ENCODE measurements at regions not wholly inside any gene's neighbourhood (a gene's known extent, or its start where the extent isn't known, plus 50 kb on each side); places are given as distances from the start of the nearest gene placed in this dataset.

DNA sequence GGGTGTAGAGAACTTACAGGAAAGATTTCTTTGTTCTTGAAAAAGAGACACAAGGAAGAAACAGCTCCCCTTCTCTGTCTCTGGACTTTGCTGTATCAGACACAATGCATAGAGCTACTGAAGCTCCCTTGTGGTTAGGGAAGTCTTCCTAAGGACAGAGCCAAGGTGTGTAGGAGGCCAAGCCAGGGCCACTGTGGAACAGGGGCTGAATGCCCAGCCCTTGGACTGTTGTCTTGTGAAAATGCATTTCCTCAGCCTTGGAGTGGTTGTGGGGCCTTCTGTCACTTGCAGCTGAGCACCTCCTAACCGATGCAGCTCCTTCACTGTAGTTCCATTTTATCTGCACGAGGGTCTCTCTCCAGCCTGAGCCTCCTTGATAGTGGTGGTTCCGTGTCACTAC is 353.4 kb downstream of the CCSER2 start (continued):
- TF ChIP-seq REST (tag by site-specific recombination; IDR thresholded peaks at IDR 0.05), result no peak
- no peak for TF ChIP-seq ZNF302 (tag by site-specific recombination; IDR thresholded peaks at IDR 0.05; ENCODE audit: low read depth)
- TF ChIP-seq ZSCAN5A (tag by site-specific recombination; IDR thresholded peaks at IDR 0.05), result no peak
- no peak for TF ChIP-seq FEZF1 (tag by site-specific recombination; IDR thresholded peaks at IDR 0.05)
- TF ChIP-seq MZF1 (tag by site-specific recombination; IDR thresholded peaks at IDR 0.05; ENCODE audit: borderline replicate concordance), result no peak
- no peak for TF ChIP-seq ZNF202 (tag by site-specific recombination; IDR thresholded peaks at IDR 0.05; ENCODE audit: borderline replicate concordance)
- TF ChIP-seq, protein P1, sequence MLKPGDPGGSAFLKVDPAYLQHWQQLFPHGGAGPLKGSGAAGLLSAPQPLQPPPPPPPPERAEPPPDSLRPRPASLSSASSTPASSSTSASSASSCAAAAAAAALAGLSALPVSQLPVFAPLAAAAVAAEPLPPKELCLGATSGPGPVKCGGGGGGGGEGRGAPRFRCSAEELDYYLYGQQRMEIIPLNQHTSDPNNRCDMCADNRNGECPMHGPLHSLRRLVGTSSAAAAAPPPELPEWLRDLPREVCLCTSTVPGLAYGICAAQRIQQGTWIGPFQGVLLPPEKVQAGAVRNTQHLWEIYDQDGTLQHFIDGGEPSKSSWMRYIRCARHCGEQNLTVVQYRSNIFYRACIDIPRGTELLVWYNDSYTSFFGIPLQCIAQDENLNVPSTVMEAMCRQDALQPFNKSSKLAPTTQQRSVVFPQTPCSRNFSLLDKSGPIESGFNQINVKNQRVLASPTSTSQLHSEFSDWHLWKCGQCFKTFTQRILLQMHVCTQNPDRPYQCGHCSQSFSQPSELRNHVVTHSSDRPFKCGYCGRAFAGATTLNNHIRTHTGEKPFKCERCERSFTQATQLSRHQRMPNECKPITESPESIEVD (tag by site-specific recombination; IDR thresholded peaks at IDR 0.05), result no peak

GRCh38 chr10:84683550-84683949 is 355.2 kb downstream of the CCSER2 start:
- Histone ChIP-seq H3K4me3 (ENCODE audit: low read depth, low read length) (no peak overlapping the region), H3K4me1 (ENCODE audit: control insufficient read depth, insufficient read depth, low read length) (no peaks in the 10 kb centered on the region), H3K9me3 (ENCODE audit: control insufficient read depth, insufficient read depth, low read depth, low read length) (no peaks in the 10 kb centered on the region), H3K36me3 (ENCODE audit: control insufficient read depth in 2 of 2, insufficient read depth in 1 of 2, low read length in 2 of 2) (no peaks in the 10 kb centered on the region), H3K27ac (ENCODE audit: extremely low read depth, low read depth, low read length) (no peak overlapping the region)
- TF ChIP-seq, protein P2, sequence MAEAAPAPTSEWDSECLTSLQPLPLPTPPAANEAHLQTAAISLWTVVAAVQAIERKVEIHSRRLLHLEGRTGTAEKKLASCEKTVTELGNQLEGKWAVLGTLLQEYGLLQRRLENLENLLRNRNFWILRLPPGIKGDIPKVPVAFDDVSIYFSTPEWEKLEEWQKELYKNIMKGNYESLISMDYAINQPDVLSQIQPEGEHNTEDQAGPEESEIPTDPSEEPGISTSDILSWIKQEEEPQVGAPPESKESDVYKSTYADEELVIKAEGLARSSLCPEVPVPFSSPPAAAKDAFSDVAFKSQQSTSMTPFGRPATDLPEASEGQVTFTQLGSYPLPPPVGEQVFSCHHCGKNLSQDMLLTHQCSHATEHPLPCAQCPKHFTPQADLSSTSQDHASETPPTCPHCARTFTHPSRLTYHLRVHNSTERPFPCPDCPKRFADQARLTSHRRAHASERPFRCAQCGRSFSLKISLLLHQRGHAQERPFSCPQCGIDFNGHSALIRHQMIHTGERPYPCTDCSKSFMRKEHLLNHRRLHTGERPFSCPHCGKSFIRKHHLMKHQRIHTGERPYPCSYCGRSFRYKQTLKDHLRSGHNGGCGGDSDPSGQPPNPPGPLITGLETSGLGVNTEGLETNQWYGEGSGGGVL (tag by site-specific recombination; IDR thresholded peaks at IDR 0.05), result no peak
- TF ChIP-seq BCL11B (tag by site-specific recombination; IDR thresholded peaks at IDR 0.05; ENCODE audit: low read depth) (no peak), ZNF449 (tag by site-specific recombination; IDR thresholded peaks at IDR 0.05) (no peak), ZNF416 (tag by site-specific recombination; IDR thresholded peaks at IDR 0.05) (no peak)
- ChIA-PET POLR2A (no interaction called here), CTCF (no interaction called here)

DNA sequence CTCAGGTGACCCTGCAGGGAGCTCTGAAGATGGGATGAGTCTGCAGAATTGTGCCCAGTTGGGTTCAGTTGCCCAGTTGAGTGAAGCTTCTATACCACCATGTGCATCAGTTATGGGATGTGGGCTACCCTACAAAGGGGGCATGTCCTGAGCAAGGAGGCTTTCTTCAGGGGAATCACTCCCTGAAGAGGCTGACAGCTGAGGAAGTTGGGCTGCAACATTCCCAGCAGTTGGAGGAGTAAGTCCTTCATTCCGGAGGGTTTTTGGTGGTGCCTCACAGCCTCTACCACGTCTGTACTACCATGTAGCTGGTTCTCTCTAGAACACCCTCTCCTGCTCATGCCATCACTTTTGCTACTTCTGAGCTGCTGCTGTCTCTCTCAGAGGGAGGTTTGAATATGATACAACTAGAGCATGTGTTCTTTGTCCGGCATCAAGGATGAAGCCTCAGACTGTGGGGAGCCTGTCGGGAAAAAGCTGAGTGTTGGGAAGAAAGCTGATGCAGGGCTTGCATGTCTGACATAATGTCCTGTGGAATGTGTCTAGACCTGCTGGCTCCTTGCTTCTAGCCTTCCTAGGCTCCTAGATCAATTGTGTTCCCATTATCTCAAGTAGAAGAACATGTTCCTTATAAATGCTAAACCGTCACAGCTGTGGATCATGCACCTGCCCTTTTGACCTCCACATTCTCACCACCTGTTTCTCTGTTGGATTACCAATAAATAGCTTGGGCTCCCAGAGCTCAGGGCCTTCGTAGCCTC is 355.8 kb downstream of the CCSER2 start:
- Histone ChIP-seq H3K9me3 (ENCODE audit: control insufficient read depth, insufficient read depth, low read depth, low read length) (no peaks in the 10 kb centered on the region), H3K36me3 (ENCODE audit: control insufficient read depth in 2 of 2, insufficient read depth in 1 of 2, low read length in 2 of 2) (no peaks in the 10 kb centered on the region), H3K4me3 (ENCODE audit: low read depth, low read length) (no peak overlapping the region), H3K4me1 (ENCODE audit: control insufficient read depth, insufficient read depth, low read length) (no peaks in the 10 kb centered on the region), H3K27ac (ENCODE audit: extremely low read depth, low read depth, low read length) (no peak overlapping the region)
- CTCF ChIA-PET, result no interaction called here
- POLR2A ChIA-PET, result no interaction called here
- TF ChIP-seq, protein P3, sequence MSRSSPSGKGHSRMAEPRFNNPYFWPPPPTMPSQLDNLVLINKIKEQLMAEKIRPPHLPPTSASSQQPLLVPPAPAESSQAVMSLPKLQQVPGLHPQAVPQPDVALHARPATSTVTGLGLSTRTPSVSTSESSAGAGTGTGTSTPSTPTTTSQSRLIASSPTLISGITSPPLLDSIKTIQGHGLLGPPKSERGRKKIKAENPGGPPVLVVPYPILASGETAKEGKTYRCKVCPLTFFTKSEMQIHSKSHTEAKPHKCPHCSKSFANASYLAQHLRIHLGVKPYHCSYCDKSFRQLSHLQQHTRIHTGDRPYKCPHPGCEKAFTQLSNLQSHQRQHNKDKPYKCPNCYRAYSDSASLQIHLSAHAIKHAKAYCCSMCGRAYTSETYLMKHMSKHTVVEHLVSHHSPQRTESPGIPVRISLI (tag by site-specific recombination; IDR thresholded peaks at IDR 0.05), result no peak
- no peak for TF ChIP-seq ZNF623 (tag by site-specific recombination; IDR thresholded peaks at IDR 0.05)
- TF ChIP-seq ZNF510 (tag by site-specific recombination; IDR thresholded peaks at IDR 0.05; ENCODE audit: insufficient replicate concordance), result no peak
- TF ChIP-seq, protein P4, sequence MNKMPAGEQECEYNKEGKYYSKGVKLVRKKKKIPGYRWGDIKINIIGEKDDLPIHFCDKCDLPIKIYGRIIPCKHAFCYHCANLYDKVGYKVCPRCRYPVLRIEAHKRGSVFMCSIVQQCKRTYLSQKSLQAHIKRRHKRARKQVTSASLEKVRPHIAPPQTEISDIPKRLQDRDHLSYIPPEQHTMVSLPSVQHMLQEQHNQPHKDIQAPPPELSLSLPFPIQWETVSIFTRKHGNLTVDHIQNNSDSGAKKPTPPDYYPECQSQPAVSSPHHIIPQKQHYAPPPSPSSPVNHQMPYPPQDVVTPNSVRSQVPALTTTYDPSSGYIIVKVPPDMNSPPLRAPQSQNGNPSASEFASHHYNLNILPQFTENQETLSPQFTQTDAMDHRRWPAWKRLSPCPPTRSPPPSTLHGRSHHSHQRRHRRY (tag by site-specific recombination; IDR thresholded peaks at IDR 0.05), result no peak
- TF ChIP-seq ZNF10 (tag by site-specific recombination; IDR thresholded peaks at IDR 0.05), result no peak
- no peak for TF ChIP-seq EGR2 (tag by site-specific recombination; IDR thresholded peaks at IDR 0.05; ENCODE audit: low read depth)
- TF ChIP-seq TRIM28 (IDR thresholded peaks at IDR 0.05; ENCODE audit: borderline replicate concordance, low read length), result no peak
- no peak for TF ChIP-seq SCRT1 (tag by site-specific recombination; IDR thresholded peaks at IDR 0.05; ENCODE audit: borderline replicate concordance)
- TF ChIP-seq ZNF785 (tag by site-specific recombination; IDR thresholded peaks at IDR 0.05), result no peak
